Activated T-cell treated with anti-CD3 and anti-CD28 coated beads for 24 hours (primary cell): ENCODE measurements at regions not wholly inside any gene's neighbourhood (a gene's known extent, or its start where the extent isn't known, plus 50 kb on each side); places are given as distances from the start of the nearest gene placed in this dataset.
A peak's percentile ranks its signal among the peaks of the same experiment; 100 is the strongest.

Experiments used
- DNase-seq: peaks from one replicate; pipeline ENCODE4 v3.0.0-alpha.2; 2020; ENCODE audit warnings: low read depth

DNA sequence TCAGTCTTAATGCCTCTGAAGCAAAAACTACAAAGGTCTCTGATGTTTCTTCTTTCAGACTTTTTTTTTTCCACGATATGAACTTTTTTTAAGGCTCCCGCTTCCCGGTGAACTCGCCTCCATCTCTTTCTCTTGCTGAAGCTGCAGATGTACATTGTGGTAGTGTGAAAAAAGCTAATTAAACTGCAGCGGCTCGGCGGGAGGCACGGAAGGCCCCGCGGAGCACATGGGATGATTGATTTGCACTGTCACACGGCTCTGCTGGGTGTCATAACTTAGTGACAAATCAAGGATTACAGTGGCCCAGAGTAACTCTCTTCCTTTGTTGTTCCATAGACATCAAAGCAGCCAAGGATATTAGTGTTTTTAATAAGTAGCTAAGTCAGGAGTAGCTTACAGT, 196.3 kb downstream of the AXIN2 start:
- no peak for DNase-seq

DNA sequence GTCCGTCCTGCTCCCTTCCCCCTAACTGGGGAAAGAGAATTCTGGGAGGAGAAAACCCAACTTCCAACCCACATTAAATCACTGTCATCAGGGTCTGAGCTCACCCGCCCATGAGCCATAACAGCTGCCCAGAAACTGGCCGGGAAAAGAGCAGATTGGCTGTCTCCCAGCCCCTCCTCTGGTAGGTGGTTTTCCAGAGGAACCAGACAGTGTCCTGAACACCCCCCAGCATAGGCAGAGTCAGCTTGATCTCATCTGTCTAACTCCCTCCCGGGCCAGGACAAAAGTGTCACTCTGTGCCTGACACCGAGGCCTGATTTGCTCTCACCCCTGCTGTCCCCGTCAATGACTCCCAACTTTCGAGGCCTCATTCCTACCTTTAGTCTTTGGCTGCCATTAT, 197.0 kb downstream of the AXIN2 start:
- no peak for DNase-seq

DNA sequence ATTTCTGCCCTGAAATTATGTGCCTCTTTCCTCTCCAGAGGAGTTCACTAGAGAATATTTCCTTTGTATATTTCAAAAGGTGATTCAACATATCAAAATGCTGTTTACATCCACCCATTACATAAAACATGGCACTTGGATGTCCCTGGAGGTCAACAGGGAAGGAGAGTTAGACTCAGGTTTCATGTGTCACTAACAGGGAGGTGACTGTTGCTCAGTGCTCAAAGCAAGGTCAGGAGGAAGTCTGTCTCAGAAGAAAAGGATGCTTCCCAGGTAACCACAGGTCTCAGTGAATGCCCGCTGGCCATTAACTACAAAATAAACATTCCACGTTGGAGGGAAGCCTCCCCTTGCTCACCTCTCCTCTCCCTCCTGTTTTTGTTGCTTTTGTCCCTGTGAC, 198.6 kb downstream of the AXIN2 start:
- no peak for DNase-seq

DNA sequence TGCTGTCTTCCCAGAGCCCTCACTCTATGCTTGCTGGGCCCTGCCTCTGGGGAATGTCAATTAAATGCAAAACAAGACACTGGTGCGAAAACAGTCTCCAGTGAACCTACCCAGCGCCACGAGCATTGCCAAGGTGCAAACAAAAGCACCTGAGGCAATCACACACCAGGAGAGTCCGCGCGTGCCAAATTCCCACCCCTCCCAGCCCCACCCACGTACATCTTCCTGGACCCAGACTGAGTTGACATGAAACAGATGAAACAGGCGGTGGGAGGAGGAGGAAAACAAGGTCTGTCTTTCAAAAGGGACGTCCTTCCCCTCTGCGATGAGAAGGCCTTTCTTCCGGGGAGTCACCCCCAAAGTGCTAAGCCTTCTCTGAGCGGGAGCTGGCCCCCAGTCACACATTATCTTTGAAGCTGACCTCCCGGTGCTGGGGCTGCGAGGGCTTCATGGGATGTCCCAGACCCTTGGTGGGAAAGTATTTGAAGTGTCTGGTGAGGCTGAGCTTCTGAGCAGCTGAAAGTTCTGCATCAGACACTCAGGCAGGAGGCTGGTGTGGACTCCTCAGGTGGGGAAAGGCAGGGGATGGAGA, 200.4 kb downstream of the AXIN2 start:
- DNase-seq: no peak

DNA sequence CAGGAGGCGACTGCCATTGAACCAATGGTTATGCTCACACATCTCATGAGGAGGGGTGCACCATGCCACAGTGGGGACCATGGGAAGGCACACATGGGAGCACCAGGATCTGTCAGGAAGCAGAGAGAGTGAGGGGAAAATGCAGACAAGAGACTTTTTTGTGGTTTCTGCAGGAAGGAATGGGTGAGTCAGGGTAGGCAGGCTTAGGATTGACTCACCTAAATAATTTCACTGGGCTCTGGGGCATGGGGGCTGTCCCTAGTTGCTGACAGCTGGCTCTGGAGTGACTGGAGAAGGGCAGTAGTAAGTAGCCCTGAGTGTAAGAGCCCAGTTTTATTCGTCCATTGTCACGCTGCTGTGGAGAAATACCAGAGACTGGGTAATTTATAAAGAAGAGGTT, 202.4 kb downstream of the AXIN2 start:
- peak; percentile 36 for DNase-seq

DNA sequence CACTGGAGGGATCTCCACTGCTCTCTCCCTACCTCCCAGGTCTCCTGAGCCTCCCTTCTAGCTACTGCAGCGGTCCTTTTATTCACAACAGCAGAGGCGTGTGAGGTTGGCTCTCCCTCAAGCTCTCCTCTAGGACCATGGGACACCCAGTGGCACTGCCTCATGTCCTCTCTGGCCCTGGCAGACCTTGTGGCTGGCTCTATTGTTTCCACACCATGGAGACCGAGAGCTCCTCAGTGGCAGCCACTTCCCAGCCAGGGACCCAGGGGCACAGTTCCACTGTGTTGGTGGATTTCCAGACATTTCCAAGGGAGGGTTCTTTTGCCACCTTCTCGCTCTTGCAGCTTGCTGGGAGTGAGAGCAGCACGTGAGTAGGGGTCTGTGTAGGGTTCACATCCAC, 204.9 kb downstream of the AXIN2 start:
- no peak for DNase-seq

DNA sequence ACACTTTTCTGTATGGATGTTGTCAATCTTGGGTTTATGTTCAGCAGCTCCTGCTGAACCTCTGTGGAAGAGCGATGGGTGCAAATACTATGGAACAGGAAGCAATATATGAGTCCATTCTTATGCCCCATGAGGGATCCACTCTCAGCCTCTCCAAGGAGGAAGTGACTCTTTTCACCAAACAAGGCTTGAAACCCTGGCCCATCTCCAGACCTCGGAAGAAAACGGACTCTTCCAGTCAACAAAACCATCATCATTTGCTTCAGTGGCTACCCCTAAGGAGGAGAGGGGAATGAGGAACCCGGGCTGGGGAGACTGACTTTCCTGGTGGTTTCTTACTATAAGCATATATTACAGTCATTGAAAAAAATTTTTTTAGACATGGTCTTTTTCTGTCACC, 206.2 kb downstream of the AXIN2 start:
- no peak for DNase-seq

DNA sequence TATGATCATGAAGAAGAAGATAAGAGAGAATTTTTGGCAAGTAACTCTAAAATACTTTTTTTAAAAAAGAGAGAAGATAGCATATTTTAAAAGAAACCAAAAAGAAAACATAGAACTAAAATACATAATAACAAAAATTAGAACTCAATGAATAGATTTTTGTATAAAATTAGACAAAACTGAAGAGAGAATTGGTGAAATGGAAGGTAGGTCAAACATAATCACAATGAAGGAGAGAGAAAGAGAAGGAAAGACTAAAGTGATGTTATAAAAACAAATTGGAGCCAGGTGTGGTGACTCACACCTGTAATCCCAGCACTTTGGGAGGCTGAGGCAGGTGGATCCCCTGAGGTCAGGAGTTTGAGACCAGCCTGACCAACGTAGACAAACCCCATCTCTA, 211.5 kb downstream of the AXIN2 start:
- DNase-seq: no peak

DNA sequence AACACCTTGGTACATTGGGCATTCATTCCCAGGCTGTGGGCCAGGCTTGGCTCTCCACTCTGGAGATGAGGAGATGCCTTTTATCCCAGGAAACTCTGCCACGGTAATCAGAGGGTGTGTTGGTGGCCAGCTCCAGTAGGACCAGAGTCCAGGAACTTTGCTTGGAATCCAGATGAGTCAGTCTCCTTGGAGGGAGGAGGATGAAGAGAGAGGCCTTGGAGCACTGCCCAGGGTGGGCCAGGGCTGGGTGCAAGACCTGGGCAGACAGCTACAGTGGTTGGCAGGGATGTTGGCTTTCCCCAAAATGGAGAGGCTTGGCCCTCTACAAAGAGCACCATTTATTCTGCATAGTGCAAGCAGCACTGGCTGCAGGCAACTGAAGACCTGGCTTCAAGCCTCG, 209.0 kb downstream of the RGS9 start:
- no peak for DNase-seq

DNA sequence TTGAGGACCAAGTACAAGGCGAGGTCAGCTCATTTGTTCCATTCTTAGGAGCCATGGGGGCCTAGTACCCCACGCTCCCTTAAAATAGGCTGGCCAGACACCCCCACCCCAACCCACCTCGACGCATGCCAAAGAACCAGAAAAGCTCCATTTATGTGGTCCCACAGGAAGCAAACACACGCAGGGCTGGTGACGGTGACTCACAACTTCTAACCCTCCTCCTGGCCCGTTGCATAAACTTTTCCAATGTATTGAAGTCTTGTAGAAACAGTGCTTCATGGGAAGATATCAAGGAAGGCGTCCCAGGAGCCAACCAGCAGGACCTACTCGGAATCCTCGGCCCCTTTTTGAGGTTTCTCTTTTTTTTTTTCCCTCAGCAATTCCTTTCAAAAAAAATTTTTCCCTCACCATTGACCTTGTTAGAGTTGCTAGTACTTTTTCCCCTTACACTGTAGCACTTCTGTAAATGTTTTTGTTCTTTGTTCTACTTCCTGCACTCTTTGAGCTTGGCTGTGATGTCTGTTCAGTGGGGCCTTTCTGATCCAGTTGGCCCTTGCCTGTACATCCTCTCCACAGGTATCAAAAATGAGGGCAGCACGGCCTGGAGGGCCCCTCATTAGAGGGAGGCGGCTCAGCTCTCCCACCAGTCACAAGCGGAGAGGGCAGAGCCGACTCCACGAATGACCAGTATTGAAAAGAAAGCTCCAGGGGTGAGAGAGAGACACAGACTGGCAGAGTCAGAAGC, 208.3 kb downstream of the RGS9 start:
- no peak for DNase-seq

DNA sequence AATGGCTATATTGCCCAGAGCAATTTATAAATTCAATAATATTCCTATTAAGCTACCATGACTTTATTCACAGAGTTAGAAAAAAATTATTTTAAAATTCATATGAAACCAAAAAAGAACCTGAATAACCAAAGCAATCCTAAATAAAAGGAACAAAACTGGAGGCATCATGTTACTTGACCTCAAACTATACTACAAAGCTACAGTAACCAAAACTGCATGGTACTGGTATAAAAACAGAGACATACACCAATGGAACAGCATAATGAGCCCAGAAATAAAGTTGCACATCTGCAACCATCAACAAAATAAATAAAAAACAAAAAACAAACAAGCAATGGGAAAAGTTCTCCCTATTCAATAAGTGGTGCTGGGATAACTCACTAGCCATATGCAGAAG, 203.2 kb downstream of the RGS9 start:
- no peak for DNase-seq

DNA sequence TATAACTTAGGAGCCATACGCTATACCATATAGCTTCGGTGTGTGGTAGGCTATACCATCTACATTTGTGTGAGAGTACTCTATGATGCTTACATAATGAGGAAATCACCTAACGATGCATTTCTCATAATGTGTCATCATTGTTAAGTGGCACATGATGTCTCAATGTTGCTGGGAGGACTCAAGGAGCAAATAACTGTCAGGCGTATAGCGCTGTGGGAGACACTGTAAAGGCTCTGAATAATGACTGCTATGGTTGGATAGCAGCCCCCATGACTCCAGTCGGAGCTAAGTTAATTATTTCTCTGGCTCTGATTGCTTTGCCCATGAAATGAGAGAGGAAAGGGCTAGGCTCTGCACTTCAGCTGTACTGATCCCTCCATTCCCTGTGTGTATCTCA, 197.2 kb downstream of the RGS9 start:
- DNase-seq: no peak

DNA sequence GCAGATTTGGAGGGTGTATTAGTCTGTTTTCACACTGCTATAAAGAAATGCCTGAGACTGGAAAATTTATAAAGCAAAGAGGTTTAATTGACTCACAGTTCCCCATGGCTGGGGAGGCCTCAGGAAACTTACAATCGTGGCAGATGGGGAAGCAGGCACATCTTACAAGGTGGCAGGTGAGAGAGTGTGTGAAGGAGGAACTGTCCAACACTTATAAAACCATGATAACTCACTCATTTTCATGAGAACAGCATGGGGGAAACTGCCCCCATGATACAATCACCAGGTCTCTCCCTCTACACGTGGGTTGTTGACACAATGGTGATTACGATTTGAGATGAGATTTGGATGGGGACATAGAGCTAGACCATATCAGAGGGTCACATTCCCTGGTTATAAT, 195.6 kb downstream of the RGS9 start:
- DNase-seq: no peak

DNA sequence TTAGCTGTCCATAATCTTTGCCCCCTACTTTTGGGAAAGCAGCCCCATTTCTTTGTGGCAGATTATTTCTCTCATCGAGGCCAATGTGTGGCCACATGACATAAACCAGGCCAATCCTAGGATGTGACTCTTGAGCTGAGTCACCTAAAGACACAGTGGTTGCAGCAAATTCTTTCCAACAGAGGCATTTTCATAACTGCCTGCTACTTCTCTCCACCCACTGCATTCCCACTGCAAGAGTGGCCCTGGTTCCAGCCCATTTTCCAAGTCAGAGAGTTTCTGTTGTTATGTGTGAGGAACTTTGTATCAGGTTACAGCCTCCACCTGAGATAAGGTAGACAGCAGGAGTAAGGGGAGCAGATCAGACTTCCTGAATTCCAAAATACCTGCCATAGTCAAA, 195.2 kb downstream of the RGS9 start:
- no peak for DNase-seq

DNA sequence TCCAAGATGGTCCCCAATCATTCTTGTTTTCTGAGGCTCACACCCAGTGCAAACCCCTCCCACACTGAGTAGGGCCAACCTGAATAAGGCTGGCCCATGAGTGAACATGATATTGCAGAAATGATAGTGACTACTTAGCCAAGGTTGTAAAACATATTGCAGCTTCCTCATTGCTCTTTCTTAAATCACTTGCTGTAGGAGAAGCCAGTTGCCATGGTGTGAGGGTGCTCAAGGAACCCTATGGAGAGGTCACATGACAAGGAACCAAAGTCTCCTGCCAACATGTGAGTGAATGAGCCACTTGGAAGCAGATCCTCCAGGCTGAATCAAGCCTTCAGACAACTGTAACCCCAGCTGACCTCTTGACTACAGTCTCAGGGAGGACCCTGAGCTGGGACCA, 191.4 kb downstream of the RGS9 start:
- no peak for DNase-seq

DNA sequence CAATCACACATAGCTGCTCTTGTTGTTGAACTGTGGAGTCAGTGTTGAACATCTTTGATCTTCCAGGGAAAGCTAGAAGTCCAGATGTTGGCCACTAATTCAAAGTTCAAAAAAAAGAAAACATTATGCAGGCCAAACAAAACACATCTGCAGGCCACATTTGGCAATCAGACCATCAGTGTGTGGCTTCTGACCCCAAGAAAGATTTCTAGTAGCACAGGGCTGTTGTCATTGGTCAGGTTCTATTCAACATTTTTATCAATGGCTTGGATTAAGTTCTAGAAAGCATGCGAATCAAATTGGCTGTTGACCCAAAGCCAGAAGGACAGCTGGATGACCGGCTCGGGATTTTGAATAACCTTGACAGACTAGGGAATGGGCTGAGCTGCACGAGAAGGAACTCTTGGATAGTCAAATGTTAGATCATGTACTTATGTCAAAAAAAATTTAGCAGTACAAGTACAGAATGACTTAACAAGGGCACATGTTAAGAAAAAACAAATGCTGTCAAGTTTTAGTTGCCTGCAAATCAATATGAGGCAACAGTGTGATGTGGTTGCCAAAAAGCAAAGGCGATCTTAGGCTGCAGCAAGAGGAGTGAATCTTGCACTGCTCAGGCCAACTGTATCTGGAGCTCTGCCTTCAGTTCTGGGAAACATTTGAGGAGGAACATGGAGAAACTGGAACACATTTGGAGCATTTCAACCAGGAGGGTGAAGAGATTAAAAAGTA, 187.6 kb downstream of the RGS9 start:
- no peak for DNase-seq

DNA sequence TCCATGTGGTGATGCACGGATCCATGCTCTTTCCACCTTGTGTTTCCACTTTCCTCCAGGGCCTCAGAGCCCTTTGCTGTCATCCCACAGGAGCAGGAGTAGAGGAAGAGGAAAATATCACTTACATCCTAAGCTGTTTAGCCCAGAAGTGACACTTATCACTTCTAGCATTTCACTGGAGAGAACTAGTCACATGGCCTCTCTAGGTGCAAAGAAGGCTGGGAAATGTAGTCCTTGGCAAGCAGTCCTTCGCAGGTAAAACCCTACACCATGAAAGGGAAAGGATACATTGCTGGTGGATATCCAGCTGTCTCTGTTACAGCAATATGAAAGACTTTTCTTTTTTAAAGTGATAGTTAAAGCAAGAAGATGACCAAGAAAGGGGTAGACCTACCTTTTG, 185.9 kb downstream of the RGS9 start:
- no peak for DNase-seq

DNA sequence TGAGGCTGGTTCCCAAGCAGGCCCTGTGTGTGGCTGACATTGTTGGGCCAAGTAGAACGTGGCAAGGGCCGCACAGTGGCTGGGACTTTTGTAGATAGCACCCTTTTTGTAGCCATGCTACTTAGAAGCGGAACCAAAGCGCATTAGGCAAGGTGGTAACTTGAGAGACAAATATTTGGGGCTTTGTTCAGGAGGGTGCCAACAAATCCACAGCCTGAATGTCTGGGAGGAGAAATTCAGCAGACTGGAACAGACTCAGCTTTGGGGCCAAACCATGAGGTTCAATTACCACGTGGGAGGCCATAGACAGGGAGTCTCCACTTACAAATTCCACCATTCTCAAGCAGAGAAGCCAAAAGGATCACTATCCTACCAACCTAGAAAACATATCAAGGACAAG, 183.7 kb downstream of the RGS9 start:
- no peak for DNase-seq

DNA sequence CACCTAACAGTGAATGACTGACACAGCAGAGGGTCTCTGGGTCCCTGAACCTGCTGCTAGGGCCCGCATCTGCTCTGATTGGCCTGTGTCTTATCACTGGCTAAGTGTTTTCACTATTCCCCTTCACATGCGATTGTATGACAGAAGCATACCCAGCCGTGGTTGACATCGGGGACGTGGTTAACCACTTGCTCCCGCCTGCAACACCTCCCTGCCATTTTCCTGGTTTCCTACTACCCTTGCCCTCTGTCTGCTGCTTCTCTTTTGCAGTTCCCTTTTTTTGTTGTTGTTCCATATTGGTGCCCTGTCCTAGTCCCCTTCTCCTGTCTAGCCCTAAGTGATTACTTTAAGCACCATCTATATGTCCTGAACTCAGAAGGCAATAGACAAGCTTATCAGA, 177.0 kb downstream of the RGS9 start:
- DNase-seq: no peak

DNA sequence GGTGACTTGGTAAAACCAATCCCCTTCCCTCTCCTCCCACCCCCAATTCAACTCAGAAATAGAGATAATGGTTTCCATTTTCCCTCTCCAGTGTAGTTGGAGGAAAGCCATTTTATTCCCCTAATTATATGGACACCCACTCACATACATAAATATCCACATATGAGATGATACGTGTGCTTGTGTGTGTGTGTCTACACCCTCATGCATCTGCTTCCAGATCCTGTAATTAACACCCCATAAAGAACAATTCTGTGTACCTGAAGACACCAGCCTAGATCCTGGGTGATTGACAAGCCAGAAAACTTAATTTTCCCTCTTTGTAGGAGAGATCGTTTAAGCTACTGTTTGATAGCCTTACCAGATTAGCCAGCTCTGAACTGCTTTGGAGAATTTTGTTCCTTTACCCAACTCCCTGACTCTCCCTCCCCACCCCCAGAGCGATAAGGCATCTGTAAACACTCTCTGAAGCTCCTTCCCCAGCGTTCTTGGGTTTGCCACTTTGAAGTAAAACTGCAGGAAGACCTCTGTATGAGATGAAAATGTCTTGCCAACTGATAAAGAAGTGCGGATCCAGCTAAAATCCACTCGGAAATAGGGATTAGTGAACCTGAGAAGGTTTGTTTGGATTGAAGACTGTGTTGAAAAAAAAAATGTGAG, 175.7 kb downstream of the RGS9 start:
- no peak for DNase-seq

DNA sequence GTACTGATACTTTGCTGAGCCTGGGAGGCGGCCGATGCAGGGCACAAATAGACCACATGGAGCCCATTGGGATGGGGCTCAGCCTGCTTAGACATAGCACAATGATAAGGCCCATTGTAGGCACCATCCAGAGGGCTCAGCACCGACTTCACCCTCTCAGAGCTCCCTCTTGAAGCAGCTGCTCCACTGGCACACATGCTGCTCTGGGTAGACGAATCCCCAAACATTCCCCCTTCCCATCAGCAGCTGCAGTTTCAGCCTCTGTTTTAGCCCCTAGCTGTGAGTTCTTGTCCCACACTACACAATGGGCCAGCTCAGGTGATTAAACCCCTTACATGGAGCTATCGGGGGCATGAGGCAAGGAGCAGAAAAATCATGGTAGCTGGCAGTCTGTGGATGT, 174.1 kb downstream of the RGS9 start:
- DNase-seq: no peak

DNA sequence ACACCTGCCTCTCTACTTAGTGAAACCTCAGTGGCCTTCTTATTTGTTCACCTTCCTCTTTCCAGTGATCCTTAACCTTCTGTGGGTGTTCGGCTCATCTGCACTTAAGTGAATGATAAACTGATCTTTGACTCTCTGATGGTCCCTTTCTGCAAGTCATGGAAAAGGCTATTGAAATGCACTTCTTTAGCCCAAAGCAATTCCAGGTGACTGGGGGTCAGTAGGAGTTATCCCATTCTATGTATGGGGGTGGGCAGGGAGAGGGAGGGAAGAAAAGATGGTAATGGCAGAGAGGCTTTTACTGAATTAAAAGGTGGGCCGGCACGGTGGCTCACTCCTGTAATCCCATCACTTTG, 170.8 kb downstream of the RGS9 start:
- DNase-seq: no peak
